ENCODE measurements at regions not wholly inside any gene's neighbourhood (a gene's known extent, or its start where the extent isn't known, plus 50 kb on each side); places are given as distances from the start of the nearest gene placed in this dataset.
"Not testable (repeated sequence)": the region's sequence is repeated elsewhere in the genome, so short reads cannot be mapped to it uniquely, and the experiment has no call there.

DNA sequence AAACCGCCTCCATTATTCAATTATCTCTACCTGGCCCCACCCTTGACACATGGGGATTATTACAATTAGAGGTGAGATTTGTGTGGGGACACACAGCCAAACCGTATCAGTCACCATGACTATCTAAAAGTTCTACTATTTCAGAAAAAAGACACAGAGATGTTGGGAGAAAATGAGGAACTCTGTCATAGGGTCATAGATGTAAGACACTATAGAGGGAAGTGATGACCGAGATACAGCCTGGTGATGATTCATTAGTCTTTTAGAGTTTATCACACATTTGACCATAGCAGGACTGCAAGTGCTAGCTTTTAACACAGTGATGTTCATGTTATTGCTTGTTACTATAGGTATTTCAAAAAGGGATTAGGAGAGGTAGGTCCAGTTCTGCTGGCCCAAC lies 357.0 kb upstream of the AADAT start:
- H3K27me3 ChIP-seq (ENCODE audit: insufficient read depth, low read length), result no peaks in the 10 kb centered on the region
- H3K4me2 ChIP-seq (ENCODE audit: low read length), result no peak overlapping the region
- TF ChIP-seq EZH2 (IDR thresholded peaks at IDR 0.05; ENCODE audit: borderline replicate concordance, low read length), result no peak
- TF ChIP-seq, protein P1, sequence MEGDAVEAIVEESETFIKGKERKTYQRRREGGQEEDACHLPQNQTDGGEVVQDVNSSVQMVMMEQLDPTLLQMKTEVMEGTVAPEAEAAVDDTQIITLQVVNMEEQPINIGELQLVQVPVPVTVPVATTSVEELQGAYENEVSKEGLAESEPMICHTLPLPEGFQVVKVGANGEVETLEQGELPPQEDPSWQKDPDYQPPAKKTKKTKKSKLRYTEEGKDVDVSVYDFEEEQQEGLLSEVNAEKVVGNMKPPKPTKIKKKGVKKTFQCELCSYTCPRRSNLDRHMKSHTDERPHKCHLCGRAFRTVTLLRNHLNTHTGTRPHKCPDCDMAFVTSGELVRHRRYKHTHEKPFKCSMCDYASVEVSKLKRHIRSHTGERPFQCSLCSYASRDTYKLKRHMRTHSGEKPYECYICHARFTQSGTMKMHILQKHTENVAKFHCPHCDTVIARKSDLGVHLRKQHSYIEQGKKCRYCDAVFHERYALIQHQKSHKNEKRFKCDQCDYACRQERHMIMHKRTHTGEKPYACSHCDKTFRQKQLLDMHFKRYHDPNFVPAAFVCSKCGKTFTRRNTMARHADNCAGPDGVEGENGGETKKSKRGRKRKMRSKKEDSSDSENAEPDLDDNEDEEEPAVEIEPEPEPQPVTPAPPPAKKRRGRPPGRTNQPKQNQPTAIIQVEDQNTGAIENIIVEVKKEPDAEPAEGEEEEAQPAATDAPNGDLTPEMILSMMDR (IDR thresholded peaks at IDR 0.05; ENCODE audit: low read length), result no peak

DNA sequence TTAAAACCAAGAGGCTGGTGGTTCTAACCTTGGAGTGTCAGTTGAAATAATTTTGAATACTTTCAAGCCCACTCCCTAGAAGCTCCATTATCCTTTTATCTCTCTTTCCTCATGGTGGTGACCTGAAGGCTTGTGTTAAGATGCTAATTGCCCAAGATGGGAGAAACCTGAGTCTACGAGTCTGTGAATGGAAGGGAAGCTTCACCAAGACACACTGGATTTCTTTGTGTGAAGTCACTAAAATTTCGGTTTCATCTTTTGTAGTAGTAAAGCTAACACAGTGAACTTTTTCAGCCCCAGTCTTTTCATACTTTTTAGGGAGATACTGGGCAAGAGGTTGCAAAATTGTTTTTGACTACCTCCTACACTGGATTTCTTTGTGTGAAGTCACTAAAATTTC lies 351.4 kb upstream of the AADAT start:
- H3K36me3 ChIP-seq (ENCODE audit: insufficient read depth, low read length); H3K27ac ChIP-seq (ENCODE audit: low read depth, low read length, poor library complexity, severe bottlenecking); H2AFZ ChIP-seq (ENCODE audit: low read length): not testable (repeated sequence)

More for the DNA sequence above, 357.0 kb upstream of the AADAT start:
- H3K9me3 ChIP-seq (ENCODE audit: low read length), result no peaks in the 10 kb centered on the region
- no peaks in the 10 kb centered on the region for H3K9me2 ChIP-seq (ENCODE audit: low read depth, low read length)
- H3F3A ChIP-seq (ENCODE audit: insufficient read depth, low read length), result no peaks in the 10 kb centered on the region
- no peaks in the 10 kb centered on the region for H3K79me2 ChIP-seq (ENCODE audit: insufficient read depth, low read length)
- H2AFZ ChIP-seq (ENCODE audit: low read length), result no peak overlapping the region
- no peaks in the 10 kb centered on the region for H3K36me3 ChIP-seq (ENCODE audit: insufficient read depth, low read length)
- H3K4me1 ChIP-seq (ENCODE audit: insufficient read depth, low read length, severe bottlenecking), result no peaks in the 10 kb centered on the region
- H3K27ac ChIP-seq (ENCODE audit: low read depth, low read length, poor library complexity, severe bottlenecking), result no peak overlapping the region
- no peak overlapping the region for H3K9ac ChIP-seq (ENCODE audit: low read length)
- H3K4me3 ChIP-seq (ENCODE audit: low read depth, low read length, poor library complexity, severe bottlenecking), result no peak overlapping the region
- no peaks in the 10 kb centered on the region for H4K20me1 ChIP-seq (ENCODE audit: insufficient read depth, low read length)

DNA sequence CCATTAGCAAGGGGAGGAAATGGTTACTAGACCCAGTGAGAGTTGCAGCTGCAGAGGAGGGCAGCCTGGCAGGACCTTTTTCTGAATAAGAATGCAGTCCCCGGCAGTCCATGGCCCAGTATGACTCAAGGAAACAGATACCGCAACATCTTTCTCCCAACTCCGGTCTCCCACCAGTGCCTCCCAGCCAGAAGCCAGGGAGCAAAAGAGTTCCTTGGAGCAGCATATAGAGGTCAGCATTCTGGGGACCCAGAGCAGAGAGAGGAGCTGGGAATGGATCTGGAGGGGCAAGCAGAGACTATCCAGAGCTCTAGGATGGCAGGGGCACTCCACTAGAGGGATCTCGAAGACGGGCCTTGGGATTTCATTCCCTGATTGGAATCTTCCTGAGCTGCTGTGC lies 339.2 kb upstream of the AADAT start:
- no peaks in the 10 kb centered on the region for H3K4me1 ChIP-seq (ENCODE audit: insufficient read depth, low read length, severe bottlenecking)
- no peaks in the 10 kb centered on the region for H3K36me3 ChIP-seq (ENCODE audit: insufficient read depth, low read length)
- no peaks in the 10 kb centered on the region for H3K79me2 ChIP-seq (ENCODE audit: insufficient read depth, low read length)
- H2AFZ ChIP-seq (ENCODE audit: low read length), result no peak overlapping the region
- H3K27me3 ChIP-seq (ENCODE audit: insufficient read depth, low read length), result no peaks in the 10 kb centered on the region
- no peaks in the 10 kb centered on the region for H3K9me3 ChIP-seq (ENCODE audit: low read length)
- H3F3A ChIP-seq (ENCODE audit: insufficient read depth, low read length), result no peaks in the 10 kb centered on the region
- H3K27ac ChIP-seq (ENCODE audit: low read depth, low read length, poor library complexity, severe bottlenecking), result no peak overlapping the region
- no peak overlapping the region for H3K4me3 ChIP-seq (ENCODE audit: low read depth, low read length, poor library complexity, severe bottlenecking)
- no peak for TF ChIP-seq EZH2 (IDR thresholded peaks at IDR 0.05; ENCODE audit: borderline replicate concordance, low read length)
- TF ChIP-seq, protein P1 (IDR thresholded peaks at IDR 0.05; ENCODE audit: low read length), result no peak
- no peak overlapping the region for H3K4me2 ChIP-seq (ENCODE audit: low read length)
- H3K9ac ChIP-seq (ENCODE audit: low read length), result no peak overlapping the region
- H3K9me2 ChIP-seq (ENCODE audit: low read depth, low read length), result no peaks in the 10 kb centered on the region
- H4K20me1 ChIP-seq (ENCODE audit: insufficient read depth, low read length), result no peaks in the 10 kb centered on the region

More for the DNA sequence above, 351.4 kb upstream of the AADAT start:
- H3K9me3 ChIP-seq (ENCODE audit: low read length); H3K9ac ChIP-seq (ENCODE audit: low read length); H4K20me1 ChIP-seq (ENCODE audit: insufficient read depth, low read length); H3F3A ChIP-seq (ENCODE audit: insufficient read depth, low read length); H3K4me2 ChIP-seq (ENCODE audit: low read length); H3K79me2 ChIP-seq (ENCODE audit: insufficient read depth, low read length); H3K9me2 ChIP-seq (ENCODE audit: low read depth, low read length); H3K27me3 ChIP-seq (ENCODE audit: insufficient read depth, low read length); H3K4me1 ChIP-seq (ENCODE audit: insufficient read depth, low read length, severe bottlenecking); H3K4me3 ChIP-seq (ENCODE audit: low read depth, low read length, poor library complexity, severe bottlenecking): not testable (repeated sequence)

DNA sequence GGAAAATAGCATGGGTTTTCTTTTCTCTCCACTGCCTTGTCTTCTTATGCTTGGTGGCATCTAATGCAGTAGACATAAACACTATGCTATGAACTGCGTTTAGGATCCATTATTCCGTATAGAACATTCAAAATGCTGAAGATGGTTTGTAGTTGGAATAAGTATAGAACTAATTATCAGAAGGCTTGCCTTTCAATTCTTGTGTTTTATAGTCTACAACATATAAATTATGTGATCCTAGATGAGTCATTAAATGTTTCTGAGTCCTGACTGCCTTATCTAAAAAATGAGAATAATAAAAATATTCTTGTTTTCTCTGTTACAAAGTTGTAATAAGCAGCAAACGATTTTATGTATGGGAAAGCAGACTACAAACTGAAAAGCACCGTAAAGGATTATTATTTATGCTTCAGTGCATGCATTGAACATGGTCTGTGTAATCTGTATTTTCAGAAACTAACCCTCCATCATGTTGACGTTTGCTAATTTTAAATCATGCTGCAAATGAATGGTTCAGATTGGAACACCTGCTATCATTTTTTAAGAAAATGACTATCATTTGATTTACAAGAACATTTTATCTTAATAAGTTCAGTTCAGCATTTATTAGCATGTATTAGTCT lies 335.9 kb upstream of the AADAT start:
- Histone ChIP-seq H3K79me2 (ENCODE audit: insufficient read depth, low read length) (no peaks in the 10 kb centered on the region), H3K9ac (ENCODE audit: low read length) (no peak overlapping the region), H3K4me3 (ENCODE audit: low read depth, low read length, poor library complexity, severe bottlenecking) (no peak overlapping the region), H3K9me3 (ENCODE audit: low read length) (no peaks in the 10 kb centered on the region), H3K4me1 (ENCODE audit: insufficient read depth, low read length, severe bottlenecking) (no peaks in the 10 kb centered on the region), H3K27me3 (ENCODE audit: insufficient read depth, low read length) (no peaks in the 10 kb centered on the region), H3K27ac (ENCODE audit: low read depth, low read length, poor library complexity, severe bottlenecking) (no peak overlapping the region), H4K20me1 (ENCODE audit: insufficient read depth, low read length) (no peaks in the 10 kb centered on the region), H3F3A (ENCODE audit: insufficient read depth, low read length) (no peaks in the 10 kb centered on the region), H3K36me3 (ENCODE audit: insufficient read depth, low read length) (no peaks in the 10 kb centered on the region), H3K4me2 (ENCODE audit: low read length) (no peak overlapping the region), H2AFZ (ENCODE audit: low read length) (no peak overlapping the region), H3K9me2 (ENCODE audit: low read depth, low read length) (no peaks in the 10 kb centered on the region)
- no peak for TF ChIP-seq EZH2 (IDR thresholded peaks at IDR 0.05; ENCODE audit: borderline replicate concordance, low read length)
- TF ChIP-seq, protein P1 (IDR thresholded peaks at IDR 0.05; ENCODE audit: low read length), result no peak

Data from OCI-LY1 (cell line).